ENCODE measurements at regions not wholly inside any gene's neighbourhood (a gene's known extent, or its start where the extent isn't known, plus 50 kb on each side); places are given as distances from the start of the nearest gene placed in this dataset.

DNA sequence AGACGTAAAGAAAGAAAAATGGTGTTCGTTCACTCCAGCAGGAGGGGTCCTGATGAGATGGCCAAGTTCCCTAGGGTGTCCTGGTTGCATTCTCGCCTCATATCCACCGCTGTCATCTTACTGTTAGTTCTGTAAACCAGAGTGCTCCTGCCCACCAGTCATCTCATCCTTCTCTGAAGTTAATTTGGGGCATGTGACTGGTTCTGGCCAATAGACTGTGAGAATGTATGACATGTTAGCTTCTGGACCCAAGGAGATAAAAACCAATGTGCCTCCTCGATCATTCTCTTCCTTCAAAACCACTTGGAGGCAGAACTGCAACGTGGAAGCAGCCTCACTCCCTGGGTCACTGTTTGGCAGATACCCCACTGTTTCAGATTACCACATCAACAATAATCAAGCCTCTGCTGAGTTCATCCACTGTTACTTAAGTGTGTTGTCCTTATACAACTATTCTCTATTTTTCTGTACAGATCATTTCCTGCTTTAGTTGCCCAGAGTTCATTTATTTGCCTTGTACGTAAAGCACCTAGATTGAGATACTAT is 759.1 kb downstream of the TSN start:
- TF ChIP-seq EP300 (IDR thresholded peaks at IDR 0.05) (no peak), POLR2A (IDR thresholded peaks at IDR 0.05) (no peak), POLR2AphosphoS5 (IDR thresholded peaks at IDR 0.05) (no peak)
- TF ChIP-seq, protein P1, sequence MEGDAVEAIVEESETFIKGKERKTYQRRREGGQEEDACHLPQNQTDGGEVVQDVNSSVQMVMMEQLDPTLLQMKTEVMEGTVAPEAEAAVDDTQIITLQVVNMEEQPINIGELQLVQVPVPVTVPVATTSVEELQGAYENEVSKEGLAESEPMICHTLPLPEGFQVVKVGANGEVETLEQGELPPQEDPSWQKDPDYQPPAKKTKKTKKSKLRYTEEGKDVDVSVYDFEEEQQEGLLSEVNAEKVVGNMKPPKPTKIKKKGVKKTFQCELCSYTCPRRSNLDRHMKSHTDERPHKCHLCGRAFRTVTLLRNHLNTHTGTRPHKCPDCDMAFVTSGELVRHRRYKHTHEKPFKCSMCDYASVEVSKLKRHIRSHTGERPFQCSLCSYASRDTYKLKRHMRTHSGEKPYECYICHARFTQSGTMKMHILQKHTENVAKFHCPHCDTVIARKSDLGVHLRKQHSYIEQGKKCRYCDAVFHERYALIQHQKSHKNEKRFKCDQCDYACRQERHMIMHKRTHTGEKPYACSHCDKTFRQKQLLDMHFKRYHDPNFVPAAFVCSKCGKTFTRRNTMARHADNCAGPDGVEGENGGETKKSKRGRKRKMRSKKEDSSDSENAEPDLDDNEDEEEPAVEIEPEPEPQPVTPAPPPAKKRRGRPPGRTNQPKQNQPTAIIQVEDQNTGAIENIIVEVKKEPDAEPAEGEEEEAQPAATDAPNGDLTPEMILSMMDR (IDR thresholded peaks at IDR 0.05), result no peak
